ENCODE measurements at regions not wholly inside any gene's neighbourhood (a gene's known extent, or its start where the extent isn't known, plus 50 kb on each side); places are given as distances from the start of the nearest gene placed in this dataset.
"Not testable (repeated sequence)": the region's sequence is repeated elsewhere in the genome, so short reads cannot be mapped to it uniquely, and the experiment has no call there.

GRCh38 chr16:70014915-70015314 is 63.8 kb downstream of the CLEC18A start:
- not testable (repeated sequence) for H3K23ac ChIP-seq (ENCODE audit: insufficient read length, low read depth, low read length); H3K4me1 Mint-ChIP-seq; DNase-seq; H3K14ac ChIP-seq (ENCODE audit: insufficient read depth, low read length); H3K4me1 ChIP-seq (ENCODE audit: insufficient read depth, low read length); H3K79me1 ChIP-seq (ENCODE audit: insufficient read depth, low read depth, low read length, poor library complexity, severe bottlenecking); H4K91ac ChIP-seq (ENCODE audit: insufficient read length, low read depth, low read length); H3K4ac ChIP-seq (ENCODE audit: low read depth, low read length); H3K27me3 ChIP-seq (ENCODE audit: insufficient read depth, low read length); H3K23me2 ChIP-seq (ENCODE audit: insufficient read length, low read depth, low read length, poor library complexity, severe bottlenecking); H3K9me3 Mint-ChIP-seq; H2AFZ ChIP-seq (ENCODE audit: low read length); H3T11ph ChIP-seq (ENCODE audit: low read length); H3K79me2 ChIP-seq (ENCODE audit: insufficient read depth, low read length); H4K20me1 ChIP-seq (ENCODE audit: control insufficient read depth, insufficient read depth, insufficient read length); H2BK15ac ChIP-seq (ENCODE audit: low read depth, low read length); H3K9ac ChIP-seq (ENCODE audit: extremely low read depth, insufficient read length, low read length); H2BK20ac ChIP-seq (ENCODE audit: low read depth, low read length, poor library complexity, severe bottlenecking); H3K4me2 ChIP-seq (ENCODE audit: insufficient read depth, insufficient read length, low read length); H3K9me3 ChIP-seq (ENCODE audit: control insufficient read depth, low read depth, low read length); H3K27ac ChIP-seq (ENCODE audit: insufficient read length, low read depth, low read length); H3K27me3 Mint-ChIP-seq (ENCODE audit: low read depth); H3K18ac ChIP-seq (ENCODE audit: insufficient read length, low read depth, low read length); H4K5ac ChIP-seq (ENCODE audit: insufficient read length, low read depth, low read length); H3K56ac ChIP-seq (ENCODE audit: insufficient read length, low read depth, low read length); H2AK5ac ChIP-seq (ENCODE audit: insufficient read length, low read length); H2BK120ac ChIP-seq (ENCODE audit: low read depth, low read length, poor library complexity, severe bottlenecking); H2BK12ac ChIP-seq (ENCODE audit: insufficient read length, low read depth, low read length); H3K4me3 Mint-ChIP-seq; H4K8ac ChIP-seq (replicated peaks; ENCODE audit: insufficient read length, low read depth, low read length); H2BK5ac ChIP-seq (ENCODE audit: insufficient read length, low read length)
- Mint-ChIP-seq H3K27ac (peak overlapping the region in 1 of 3 experiments; percentile 81; a peak in 1 of 7 replicates), H3K36me3 (ENCODE audit: insufficient read depth in 1 of 3, low read depth in 3 of 3) (peaks cover 4 to 38% (median 21%) of the 10 kb centered on the region in 3 experiments; a peak in 6 of 7 replicates)
- no CpG with 5 or more reads among the region's 6 CpGs for WGBS (ENCODE audit: extremely low coverage, insufficient read length, low lambda C conversion rate)

- H2BK12ac ChIP-seq (ENCODE audit: insufficient read length, low read depth, low read length); H2AFZ ChIP-seq (ENCODE audit: low read length); H3K4me1 ChIP-seq (ENCODE audit: insufficient read depth, low read length); H3K27ac Mint-ChIP-seq; H3T11ph ChIP-seq (ENCODE audit: low read length); H3K18ac ChIP-seq (ENCODE audit: insufficient read length, low read depth, low read length); H3K9me3 ChIP-seq (ENCODE audit: control insufficient read depth, low read depth, low read length); H3K56ac ChIP-seq (ENCODE audit: insufficient read length, low read depth, low read length); H2AK5ac ChIP-seq (ENCODE audit: insufficient read length, low read length); H3K9me3 Mint-ChIP-seq; H3K9ac ChIP-seq (ENCODE audit: extremely low read depth, insufficient read length, low read length); H3K27me3 Mint-ChIP-seq (ENCODE audit: low read depth); H3K23ac ChIP-seq (ENCODE audit: insufficient read length, low read depth, low read length); H2BK5ac ChIP-seq (ENCODE audit: insufficient read length, low read length); H2BK120ac ChIP-seq (ENCODE audit: low read depth, low read length, poor library complexity, severe bottlenecking); H4K8ac ChIP-seq (replicated peaks; ENCODE audit: insufficient read length, low read depth, low read length); H4K91ac ChIP-seq (ENCODE audit: insufficient read length, low read depth, low read length); H4K20me1 ChIP-seq (ENCODE audit: control insufficient read depth, insufficient read depth, insufficient read length); H3K4ac ChIP-seq (ENCODE audit: low read depth, low read length); H3K14ac ChIP-seq (ENCODE audit: insufficient read depth, low read length); H3K79me1 ChIP-seq (ENCODE audit: insufficient read depth, low read depth, low read length, poor library complexity, severe bottlenecking); H3K27ac ChIP-seq (ENCODE audit: insufficient read length, low read depth, low read length); H3K79me2 ChIP-seq (ENCODE audit: insufficient read depth, low read length); H2BK15ac ChIP-seq (ENCODE audit: low read depth, low read length); H3K4me2 ChIP-seq (ENCODE audit: insufficient read depth, insufficient read length, low read length); H2BK20ac ChIP-seq (ENCODE audit: low read depth, low read length, poor library complexity, severe bottlenecking); DNase-seq; H3K4me1 Mint-ChIP-seq; H3K23me2 ChIP-seq (ENCODE audit: insufficient read length, low read depth, low read length, poor library complexity, severe bottlenecking); H3K27me3 ChIP-seq (ENCODE audit: insufficient read depth, low read length); H3K4me3 Mint-ChIP-seq; H4K5ac ChIP-seq (ENCODE audit: insufficient read length, low read depth, low read length): not testable (repeated sequence)
- WGBS (ENCODE audit: extremely low coverage, insufficient read length, low lambda C conversion rate): no CpG with 5 or more reads among the region's 5 CpGs
- peaks cover 12 to 40% (median 31%) of the 10 kb centered on the region in 3 experiments; a peak in 6 of 7 replicates for H3K36me3 Mint-ChIP-seq (ENCODE audit: insufficient read depth in 1 of 3, low read depth in 3 of 3)
Observed at GRCh38 chr16:70016751-70017150, 65.6 kb downstream of the CLEC18A start.

Data from H9 (cell line).